A673 (cell line): ENCODE measurements at regions not wholly inside any gene's neighbourhood (a gene's known extent, or its start where the extent isn't known, plus 50 kb on each side); places are given as distances from the start of the nearest gene placed in this dataset.

ENCODE experiments used
- BruUV-seq: library from RNA; stranded (reverse); fragments of 400-500 nt; replicated peaks from 2 replicates; lab custom pipeline; 2021; lab: Mats Ljungman, UMichigan
- CTCF ChIA-PET: fragments of 300-600 bp; sonication (Branson Sonifier 250); formaldehyde crosslinking; loops from one replicate; lab custom pipeline; 2022; ENCODE audit warnings: antibody characterized with exemption; lab: Charles Lee
- POLR2A ChIA-PET: fragments of 300-600 bp; sonication (Branson Sonifier 250); formaldehyde crosslinking; loops from one replicate; lab custom pipeline; 2022; ENCODE audit warnings: antibody characterized with exemption; ENCODE audit not compliant: low non-redundant PET; lab: Charles Lee
- DNase-seq: peaks from one replicate; pipeline ENCODE4 v3.0.0-alpha.2; 2015; ENCODE audit warnings: low spot score
- H3K27ac ChIP-seq: fragments of 200-600 bp; sonication (generic); 2 replicates; pipeline ENCODE4 v1.5.1; 2016; ENCODE audit warnings: mixed run types, low read depth, mild to moderate bottlenecking, mixed read lengths, antibody characterized with exemption, low read length; ENCODE audit not compliant: poor library complexity, severe bottlenecking
- H3K27me3 ChIP-seq: fragments of 200-600 bp; sonication (generic); replicated peaks from 2 replicates; pipeline ENCODE4 v1.6.1; 2017; ENCODE audit warnings: mixed run types, low read depth, mild to moderate bottlenecking, mixed read lengths, antibody characterized with exemption, low read length; ENCODE audit not compliant: insufficient read depth, poor library complexity
- H3K36me3 ChIP-seq: fragments of 200-600 bp; sonication (generic); 2 replicates; pipeline ENCODE4 v1.6.1; 2016; ENCODE audit warnings: mixed run types, mild to moderate bottlenecking, mixed read lengths, antibody characterized with exemption, low read length; ENCODE audit not compliant: insufficient read depth, poor library complexity, severe bottlenecking
- H3K4me1 ChIP-seq: fragments of 200-600 bp; sonication (generic); 2 replicates; pipeline ENCODE4 v1.6.1; 2017; ENCODE audit warnings: mixed run types, mild to moderate bottlenecking, mixed read lengths, antibody characterized with exemption, low read length; ENCODE audit not compliant: insufficient read depth, poor library complexity, severe bottlenecking
- H3K4me3 ChIP-seq: fragments of 200-600 bp; sonication (generic); 2 replicates; pipeline ENCODE4 v1.5.1; 2016; ENCODE audit warnings: low read depth, mixed run types, mild to moderate bottlenecking, mixed read lengths, low read length; ENCODE audit not compliant: poor library complexity, severe bottlenecking
- H3K9me3 ChIP-seq: fragments of 200-600 bp; sonication (generic); 2 replicates; pipeline ENCODE4 v1.6.1; 2016; ENCODE audit warnings: mixed run types, low read depth, mild to moderate bottlenecking, mixed read lengths, antibody characterized with exemption, low read length; ENCODE audit not compliant: poor library complexity, severe bottlenecking
- EZH2 ChIP-seq: fragments of 200-600 bp; sonication (generic); IDR thresholded peaks from 2 replicates; pipeline ENCODE4 v1.6.1; 2017; ENCODE audit warnings: borderline replicate concordance, low read depth, mild to moderate bottlenecking, mixed read lengths, antibody characterized with exemption, low read length; ENCODE audit not compliant: poor library complexity, severe bottlenecking
- intact Hi-C: fragments of 100-400 bp; cut with micrococcal nuclease; formaldehyde crosslinking; loops from one replicate; pipeline ENCODE4 v1.10.0; 2022; ENCODE audit not compliant: unreplicated experiment
- TF ChIP-seq, protein P1 (sequence below): fragments of 300-800, 200-600 bp; sonication (generic); conservative IDR thresholded peaks from 2 replicates; pipeline ENCODE4 v1.5.1; 2017; ENCODE audit warnings: low read depth, mild to moderate bottlenecking, antibody characterized with exemption, low read length, moderate library complexity, mixed read lengths

GRCh38 chr9:1369297-1369696 is 319.1 kb downstream of the DMRT2 start:
- no peak overlapping the region for H3K27ac ChIP-seq
- no peak for DNase-seq
- no peaks in the 10 kb centered on the region for H3K9me3 ChIP-seq
- POLR2A ChIA-PET: no interaction called here
- no TSS peak for BruUV-seq
- TF ChIP-seq, protein P1, sequence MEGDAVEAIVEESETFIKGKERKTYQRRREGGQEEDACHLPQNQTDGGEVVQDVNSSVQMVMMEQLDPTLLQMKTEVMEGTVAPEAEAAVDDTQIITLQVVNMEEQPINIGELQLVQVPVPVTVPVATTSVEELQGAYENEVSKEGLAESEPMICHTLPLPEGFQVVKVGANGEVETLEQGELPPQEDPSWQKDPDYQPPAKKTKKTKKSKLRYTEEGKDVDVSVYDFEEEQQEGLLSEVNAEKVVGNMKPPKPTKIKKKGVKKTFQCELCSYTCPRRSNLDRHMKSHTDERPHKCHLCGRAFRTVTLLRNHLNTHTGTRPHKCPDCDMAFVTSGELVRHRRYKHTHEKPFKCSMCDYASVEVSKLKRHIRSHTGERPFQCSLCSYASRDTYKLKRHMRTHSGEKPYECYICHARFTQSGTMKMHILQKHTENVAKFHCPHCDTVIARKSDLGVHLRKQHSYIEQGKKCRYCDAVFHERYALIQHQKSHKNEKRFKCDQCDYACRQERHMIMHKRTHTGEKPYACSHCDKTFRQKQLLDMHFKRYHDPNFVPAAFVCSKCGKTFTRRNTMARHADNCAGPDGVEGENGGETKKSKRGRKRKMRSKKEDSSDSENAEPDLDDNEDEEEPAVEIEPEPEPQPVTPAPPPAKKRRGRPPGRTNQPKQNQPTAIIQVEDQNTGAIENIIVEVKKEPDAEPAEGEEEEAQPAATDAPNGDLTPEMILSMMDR: no peak
- no peak for TF ChIP-seq EZH2
- no peaks in the 10 kb centered on the region for H3K36me3 ChIP-seq
- H3K27me3 ChIP-seq: peaks cover 3% of the 10 kb centered on the region
- CTCF ChIA-PET: no interaction called here
- intact Hi-C loops: no loop called here
- H3K4me3 ChIP-seq: no peak overlapping the region
- H3K4me1 ChIP-seq: no peaks in the 10 kb centered on the region

DNA sequence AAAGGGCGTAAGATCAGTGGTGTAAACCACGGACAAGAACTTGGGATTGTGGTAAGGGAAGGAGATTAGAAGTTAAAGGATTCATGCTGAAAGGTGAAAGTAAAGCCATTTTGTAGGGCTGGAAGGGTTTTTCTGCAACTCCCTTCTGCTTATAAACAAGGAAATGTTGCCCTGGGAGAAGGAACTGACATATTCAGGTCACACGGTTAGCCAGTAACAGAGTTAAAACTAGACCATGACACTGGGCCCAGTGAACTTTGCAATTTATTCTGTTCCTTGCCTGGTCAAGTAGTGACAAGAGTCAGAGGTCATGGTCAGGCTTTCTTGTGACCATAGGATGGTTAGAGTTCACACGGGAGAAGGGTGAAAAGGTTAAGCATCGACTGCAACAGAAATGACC is 323.3 kb downstream of the DMRT2 start:
- Histone ChIP-seq H3K27me3 (peaks cover 3% of the 10 kb centered on the region), H3K27ac (no peak overlapping the region), H3K4me3 (no peak overlapping the region), H3K9me3 (no peaks in the 10 kb centered on the region), H3K36me3 (no peaks in the 10 kb centered on the region), H3K4me1 (no peaks in the 10 kb centered on the region)
- TF ChIP-seq, protein P1: no peak
- TF ChIP-seq EZH2: no peak
- CTCF ChIA-PET: no interaction called here
- POLR2A ChIA-PET: no interaction called here
- intact Hi-C loops: no loop called here
- no peak for DNase-seq
- BruUV-seq: no TSS peak

- TF ChIP-seq EZH2: no peak
- TF ChIP-seq, protein P1: no peak
- H3K4me3 ChIP-seq: no peak overlapping the region
- no peak for DNase-seq
- no peaks in the 10 kb centered on the region for H3K36me3 ChIP-seq
- BruUV-seq: no TSS peak
- ChIA-PET CTCF (no interaction called here), POLR2A (no interaction called here)
- no peaks in the 10 kb centered on the region for H3K27me3 ChIP-seq
- H3K9me3 ChIP-seq: no peaks in the 10 kb centered on the region
- no peaks in the 10 kb centered on the region for H3K4me1 ChIP-seq
- intact Hi-C loops: no loop called here
- no peak overlapping the region for H3K27ac ChIP-seq
Measured at GRCh38 chr9:1383899-1384455, 333.8 kb downstream of the DMRT2 start.
